NCI-H446 (cell line): ENCODE measurements at regions not wholly inside any gene's neighbourhood (a gene's known extent, or its start where the extent isn't known, plus 50 kb on each side); places are given as distances from the start of the nearest gene placed in this dataset.
"Not testable (repeated sequence)": the region's sequence is repeated elsewhere in the genome, so short reads cannot be mapped to it uniquely, and the experiment has no call there.

Experiments used
- DNase-seq, 2 experiments: peaks; one replicate each; lab custom pipeline; 2025; lab: John Stamatoyannopoulos, UW

- DNase-seq = not testable (repeated sequence)
These were observed 54.0 kb downstream of the CYP26A1 start for GRCh38 chr10:93127642-93128215.

- DNase-seq = no peak
These were observed 58.3 kb downstream of the CYP26A1 start for GRCh38 chr10:93131986-93132385.

GRCh38 chr10:93138113-93138870 is 64.6 kb downstream of the CYP26A1 start:
- DNase-seq = peak in 1 of 2 experiments; percentile 5

GRCh38 chr10:93139059-93139655 is 65.5 kb downstream of the CYP26A1 start:
- no peak for DNase-seq

GRCh38 chr10:93142534-93142933 is 68.8 kb downstream of the CYP26A1 start:
- no peak for DNase-seq

- no peak for DNase-seq
These were observed 69.6 kb downstream of the CYP26A1 start for GRCh38 chr10:93143281-93143680.

- no peak for DNase-seq
These were observed 72.6 kb downstream of the CYP26A1 start for GRCh38 chr10:93146336-93146735.

- no peak for DNase-seq
These were observed 73.6 kb downstream of the CYP26A1 start for GRCh38 chr10:93147281-93147680.

GRCh38 chr10:93148476-93148875 is 74.8 kb downstream of the CYP26A1 start:
- no peak for DNase-seq

GRCh38 chr10:93149761-93150160 is 76.1 kb downstream of the CYP26A1 start:
- DNase-seq = no peak

- no peak for DNase-seq
These were observed 76.6 kb downstream of the CYP26A1 start for GRCh38 chr10:93150289-93150688.

GRCh38 chr10:93150990-93151547 is 77.4 kb downstream of the CYP26A1 start:
- DNase-seq = no peak

- DNase-seq = no peak
These were observed 78.4 kb downstream of the CYP26A1 start for GRCh38 chr10:93152136-93152535.

- DNase-seq = no peak
These were observed 80.8 kb downstream of the CYP26A1 start for GRCh38 chr10:93154531-93154930.

GRCh38 chr10:93160140-93160539 is 86.4 kb downstream of the CYP26A1 start:
- DNase-seq = no peak

- no peak for DNase-seq
These were observed 87.1 kb downstream of the CYP26A1 start for GRCh38 chr10:93160829-93161228.

GRCh38 chr10:93165367-93165766 is 91.7 kb downstream of the CYP26A1 start:
- DNase-seq = no peak

- no peak for DNase-seq
These were observed 92.4 kb downstream of the CYP26A1 start for GRCh38 chr10:93166134-93166533.

- DNase-seq = no peak
These were observed 98.1 kb downstream of the CYP26A1 start for GRCh38 chr10:93171837-93172236.

GRCh38 chr10:93173967-93174845 is 100.5 kb downstream of the CYP26A1 start:
- no peak for DNase-seq

GRCh38 chr10:93175490-93175889 is 101.8 kb downstream of the CYP26A1 start:
- DNase-seq = no peak

- no peak for DNase-seq
These were observed 103.8 kb downstream of the CYP26A1 start for GRCh38 chr10:93177511-93177910.
